NCI-H82 treated with DMSO at 0.1 percent for 48 hours (cell line): ENCODE measurements at regions not wholly inside any gene's neighbourhood (a gene's known extent, or its start where the extent isn't known, plus 50 kb on each side); places are given as distances from the start of the nearest gene placed in this dataset.
A peak's percentile ranks its signal among the peaks of the same experiment; 100 is the strongest.

Experiments used
- DNase-seq: peaks from one replicate; lab custom pipeline; 2025; ENCODE audit not compliant: unreplicated experiment; lab: John Stamatoyannopoulos, UW

- no peak for DNase-seq
Measured at GRCh38 chr10:117860135-117860534, 186.6 kb downstream of the RAB11FIP2 start.

- no peak for DNase-seq
Measured at GRCh38 chr10:117860823-117861222, 185.9 kb downstream of the RAB11FIP2 start.

DNA sequence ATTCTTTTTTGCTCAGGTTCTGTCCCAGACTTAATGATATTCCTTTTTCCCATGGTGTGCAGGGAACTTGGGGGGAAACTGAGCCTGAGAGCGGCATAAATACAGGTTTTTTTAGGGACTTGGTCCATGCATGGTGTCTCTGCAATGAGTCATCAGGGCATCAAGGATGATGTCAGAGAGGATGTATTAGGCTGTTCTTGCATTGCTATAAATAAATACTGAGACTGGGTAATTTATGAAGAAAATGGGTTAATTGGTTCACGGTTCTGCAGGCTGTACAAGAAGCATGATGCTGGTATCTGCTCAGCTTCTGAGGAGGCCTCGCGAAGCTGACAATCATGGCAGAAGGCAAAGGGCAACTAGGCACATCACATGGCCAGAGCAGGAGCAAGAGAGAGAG lies 185.4 kb downstream of the RAB11FIP2 start:
- DNase-seq, result no peak

GRCh38 chr10:117863771-117864170 lies 183.0 kb downstream of the RAB11FIP2 start:
- no peak for DNase-seq

DNA sequence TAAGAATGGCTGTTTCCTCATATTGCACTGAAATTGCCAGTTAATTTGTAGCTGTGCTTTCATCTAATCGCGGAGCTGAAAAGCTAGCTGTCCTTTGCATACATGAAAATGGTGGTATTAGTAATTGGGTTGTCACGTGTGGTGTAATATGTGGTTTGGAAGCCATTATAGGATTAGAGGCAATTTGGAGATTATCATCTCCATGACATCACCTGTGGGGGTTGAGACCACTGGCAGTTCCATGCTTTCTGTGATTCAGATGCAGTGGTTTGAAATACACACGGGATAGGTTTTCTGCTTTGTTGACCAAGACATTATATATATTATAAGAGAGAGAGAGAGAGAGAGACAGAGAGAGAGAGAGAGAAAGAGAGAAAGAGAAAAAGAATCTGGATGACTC lies 180.8 kb downstream of the RAB11FIP2 start:
- peak; percentile 9 for DNase-seq

GRCh38 chr10:117868151-117868550 lies 178.6 kb downstream of the RAB11FIP2 start:
- no peak for DNase-seq

- no peak for DNase-seq
Measured at GRCh38 chr10:117875793-117876192, 170.9 kb downstream of the RAB11FIP2 start.

DNA sequence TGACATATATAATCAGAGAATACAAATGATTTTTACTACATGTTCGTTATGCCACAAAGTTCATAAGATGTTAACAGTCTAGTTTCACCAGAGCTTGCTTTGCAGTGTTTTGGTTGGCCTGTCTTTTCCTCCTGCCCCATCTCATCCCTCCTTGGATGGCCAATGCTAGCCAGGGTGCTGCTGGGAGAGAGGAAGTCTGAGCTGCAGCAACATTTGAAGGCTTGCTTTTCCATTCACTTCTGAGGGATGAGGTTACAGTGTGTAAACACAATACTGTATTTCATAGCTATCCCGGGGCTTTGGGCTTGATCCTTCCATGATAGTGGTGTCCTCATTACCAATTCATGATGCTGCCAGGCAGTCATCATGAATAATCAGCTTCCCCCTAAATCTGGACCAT lies 170.5 kb downstream of the RAB11FIP2 start:
- no peak for DNase-seq

DNA sequence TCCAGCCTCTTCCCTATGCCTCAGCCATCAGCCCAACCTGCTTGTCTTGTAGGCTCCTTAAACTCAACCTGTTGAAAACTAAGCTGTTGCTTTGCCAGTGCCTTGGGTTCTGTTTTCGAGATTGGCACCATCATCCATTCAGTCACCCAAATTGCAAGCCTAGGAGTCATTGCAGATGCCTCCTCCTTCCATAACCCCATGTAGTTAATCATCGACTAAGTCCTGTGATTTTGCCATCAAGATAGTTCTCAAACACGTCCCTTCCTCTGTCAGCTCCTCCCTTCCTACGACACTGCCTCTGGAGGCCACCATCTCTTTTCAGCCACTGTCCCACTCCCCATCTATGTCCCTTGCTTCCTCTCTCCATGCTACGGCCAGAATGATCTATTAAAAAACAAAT lies 168.1 kb downstream of the RAB11FIP2 start:
- DNase-seq, result no peak

DNA sequence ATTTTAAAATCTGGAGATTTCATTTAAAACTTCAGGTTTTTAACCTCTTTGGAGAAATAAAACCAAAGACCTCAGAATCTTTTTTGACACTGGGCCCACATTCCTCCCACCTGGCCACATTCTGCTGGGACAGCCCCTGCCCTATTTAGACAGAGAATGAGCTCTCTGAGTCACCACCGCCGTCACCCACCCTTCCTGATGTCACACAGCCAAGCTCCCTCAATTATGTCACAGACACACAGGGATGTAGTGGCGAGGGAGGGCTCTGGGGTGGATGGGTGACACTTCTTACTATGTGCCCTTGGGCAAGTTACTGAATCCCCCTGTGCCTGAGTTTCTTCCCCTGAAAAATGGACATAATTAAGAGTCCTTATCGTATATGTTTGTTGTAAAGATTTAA lies 162.6 kb downstream of the RAB11FIP2 start:
- no peak for DNase-seq

- no peak for DNase-seq
Measured at GRCh38 chr10:117884592-117884991, 162.1 kb downstream of the RAB11FIP2 start.

DNA sequence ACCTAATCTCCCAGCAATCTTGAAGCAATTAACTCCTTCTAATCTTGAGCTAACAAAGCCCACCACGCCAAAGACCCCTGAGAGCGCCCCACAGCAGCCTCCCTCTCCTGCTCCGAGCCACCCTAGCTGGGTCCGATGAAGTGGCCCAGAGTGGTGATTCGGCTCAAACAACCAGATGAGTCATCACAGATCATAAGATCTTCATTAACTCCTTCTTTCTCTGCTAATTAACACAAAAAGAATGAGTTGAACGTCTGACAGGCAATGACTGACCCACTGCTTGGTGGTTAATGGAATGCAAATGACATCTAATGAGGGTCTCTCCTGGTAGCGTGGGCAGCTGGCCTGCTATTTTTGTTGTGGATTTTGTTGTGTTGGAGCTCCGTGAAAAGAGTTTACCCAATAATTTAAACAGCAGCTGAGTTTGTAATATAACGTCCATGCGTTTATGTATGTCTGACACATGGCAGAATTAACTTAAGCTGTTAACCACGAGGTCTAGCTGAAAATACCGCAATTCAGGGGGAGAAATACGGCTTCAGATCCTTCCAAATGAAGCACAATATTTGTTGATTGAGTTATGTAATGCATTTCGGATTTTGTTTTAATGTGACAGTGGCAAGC lies 161.4 kb downstream of the RAB11FIP2 start:
- DNase-seq, result no peak

DNA sequence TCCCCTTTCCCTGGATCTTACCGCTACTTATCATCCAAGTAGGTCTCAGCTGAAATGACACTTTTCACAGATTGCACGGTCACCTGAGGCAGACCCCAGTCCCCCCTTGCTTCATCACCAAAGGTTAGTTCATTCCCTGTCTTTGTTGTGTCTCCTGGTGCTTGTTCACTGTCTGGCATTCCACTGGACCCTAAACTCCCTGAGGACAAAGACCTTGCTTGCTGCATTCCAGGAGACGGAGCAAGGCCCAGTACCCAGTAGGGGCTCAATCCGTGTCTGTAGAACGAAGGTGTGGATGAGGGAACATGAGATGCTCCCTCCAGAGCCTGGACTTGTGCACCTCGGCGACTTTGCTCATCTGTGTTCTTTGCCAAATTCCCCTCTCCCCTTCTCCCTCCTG lies 160.0 kb downstream of the RAB11FIP2 start:
- DNase-seq, result no peak

DNA sequence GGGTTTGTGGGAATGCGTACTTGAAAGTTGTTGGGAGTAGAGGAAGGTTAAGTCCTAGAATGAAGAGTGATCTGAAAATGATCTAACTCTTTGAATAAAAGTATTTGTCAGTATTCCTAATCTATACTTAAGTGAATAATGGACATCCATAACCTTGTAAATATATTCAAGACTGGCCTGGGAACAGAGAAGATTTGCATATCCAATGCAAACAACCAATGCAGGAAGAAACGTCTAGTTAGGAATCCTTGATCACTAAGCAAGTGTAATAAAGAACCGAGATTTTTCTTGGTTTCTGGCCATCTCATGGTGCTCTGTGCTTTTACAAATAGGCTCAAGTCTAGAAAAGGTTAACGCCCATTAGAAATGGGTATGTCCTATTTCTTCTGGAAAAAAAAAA lies 157.1 kb downstream of the RAB11FIP2 start:
- DNase-seq, result no peak

GRCh38 chr10:117892681-117893220 lies 154.0 kb downstream of the RAB11FIP2 start:
- DNase-seq, result no peak

DNA sequence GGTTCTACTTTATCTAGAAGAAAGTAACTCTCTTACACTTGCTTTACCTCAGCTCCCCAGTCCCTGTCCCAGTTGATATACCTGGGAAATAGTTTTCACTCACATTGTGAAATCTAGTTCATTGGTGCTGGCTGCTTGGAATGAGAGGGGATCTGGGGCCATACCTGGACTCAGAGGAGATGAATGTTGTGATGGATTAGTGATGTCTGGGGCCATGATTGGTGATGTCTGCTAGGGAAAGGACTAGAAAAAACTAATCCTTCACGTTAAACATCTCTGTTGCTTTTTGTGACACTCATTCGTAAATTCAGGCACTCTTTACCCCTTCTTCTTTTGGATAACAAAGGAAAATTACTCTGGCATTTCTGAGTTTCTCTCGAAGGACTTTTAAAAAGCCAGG lies 152.4 kb downstream of the RAB11FIP2 start:
- no peak for DNase-seq

GRCh38 chr10:117896517-117896916 lies 150.2 kb downstream of the RAB11FIP2 start:
- no peak for DNase-seq

- DNase-seq, result no peak
Measured at GRCh38 chr10:117899181-117899683, 147.5 kb downstream of the RAB11FIP2 start.

GRCh38 chr10:117900280-117900679 lies 146.5 kb downstream of the RAB11FIP2 start:
- DNase-seq, result no peak

- DNase-seq, result no peak
Measured at GRCh38 chr10:117903854-117904253, 142.9 kb downstream of the RAB11FIP2 start.

DNA sequence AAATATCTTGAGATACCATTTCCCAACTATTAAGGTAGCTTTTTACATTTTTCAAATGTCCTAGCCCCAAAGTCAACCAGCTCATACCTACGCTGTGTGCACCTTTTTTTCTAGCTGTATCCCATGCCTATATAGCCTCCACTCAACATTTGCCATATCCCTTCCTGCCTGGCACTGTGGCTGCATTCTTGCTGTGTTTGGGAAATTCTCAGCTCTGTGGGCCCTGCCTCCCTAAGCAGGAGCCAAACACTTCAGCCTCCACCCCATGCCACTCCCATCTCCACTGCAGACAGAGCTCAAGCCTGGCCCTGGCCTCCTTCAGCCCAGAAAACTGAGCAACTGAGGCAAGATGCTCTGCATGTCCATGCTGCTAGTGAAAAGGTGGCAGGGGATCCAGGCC lies 141.3 kb downstream of the RAB11FIP2 start:
- no peak for DNase-seq

DNA sequence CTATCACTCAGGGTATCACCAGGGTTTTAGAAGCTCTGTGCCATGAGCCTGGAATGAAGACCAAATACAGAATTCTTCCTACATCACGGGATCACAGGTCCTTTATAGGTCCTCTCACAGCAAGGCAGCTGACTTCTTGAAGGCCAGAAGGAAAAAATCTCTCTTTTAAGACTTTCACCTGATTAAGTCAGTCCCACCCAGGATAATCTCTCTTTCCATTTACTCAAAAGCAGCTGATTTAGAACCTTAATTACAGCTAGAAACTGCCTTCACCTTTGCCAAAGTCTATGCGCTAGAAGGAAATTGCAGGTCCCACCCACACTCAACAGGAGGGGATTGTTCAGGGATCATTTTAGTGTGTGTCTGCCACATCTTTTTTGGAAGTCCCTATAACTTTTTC lies 135.1 kb downstream of the RAB11FIP2 start:
- no peak for DNase-seq

- no peak for DNase-seq
Measured at GRCh38 chr10:117914334-117914733, 132.4 kb downstream of the RAB11FIP2 start.
